Colon (tissue), 2 donors: ENCODE measurements at regions not wholly inside any gene's neighbourhood (a gene's known extent, or its start where the extent isn't known, plus 50 kb on each side); places are given as distances from the start of the nearest gene placed in this dataset.

Source experiments
- FAIRE-seq: peaks from 2 replicates; lab custom pipeline; 2012; peaks lifted over from hg19 to GRCh38; lab: Jason Lieb, UNC
- donor health status: control.
- donor health status: control.

DNA sequence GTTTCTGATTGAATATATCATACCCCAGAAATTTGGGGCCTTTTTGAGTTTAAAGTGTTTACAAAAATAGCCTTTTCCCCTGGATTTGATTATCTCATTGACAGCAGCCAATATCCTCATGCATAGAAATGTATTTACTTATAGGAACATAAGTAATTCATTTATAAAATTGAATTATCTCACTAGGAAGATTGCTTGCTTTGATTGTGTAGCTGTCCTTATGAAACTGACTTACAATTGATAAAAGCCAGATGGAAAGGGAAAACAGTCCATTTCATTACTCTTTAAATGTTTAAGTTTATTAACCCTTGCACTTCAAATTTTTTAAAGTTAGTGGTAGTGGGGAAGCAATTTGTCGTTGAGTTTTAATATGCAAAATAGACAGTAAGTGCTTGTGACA lies 310.2 kb upstream of the TBX22 start:
- no peak for FAIRE-seq

DNA sequence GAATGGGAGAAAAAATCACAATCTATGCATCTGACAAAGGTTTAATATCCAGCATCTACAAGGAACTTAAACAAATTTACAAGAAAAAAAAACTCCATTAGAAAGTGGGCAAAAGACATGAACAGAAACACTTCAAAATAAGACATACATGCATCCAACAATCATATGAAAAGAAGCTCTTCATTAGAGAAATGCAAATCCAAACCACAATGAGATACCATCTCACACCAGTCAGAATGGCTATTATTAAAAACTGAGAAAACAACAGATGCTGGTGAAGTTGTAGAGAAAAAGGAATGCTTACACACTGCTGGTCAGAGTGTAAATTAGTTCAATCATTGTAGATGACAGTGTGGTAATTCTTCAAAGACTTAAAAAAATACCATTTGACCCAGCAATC lies 306.0 kb upstream of the TBX22 start:
- FAIRE-seq = no peak

- peak; percentile 18 for FAIRE-seq
Measured at GRCh38 chrX:79715448-79715847, 299.1 kb upstream of the TBX22 start.

DNA sequence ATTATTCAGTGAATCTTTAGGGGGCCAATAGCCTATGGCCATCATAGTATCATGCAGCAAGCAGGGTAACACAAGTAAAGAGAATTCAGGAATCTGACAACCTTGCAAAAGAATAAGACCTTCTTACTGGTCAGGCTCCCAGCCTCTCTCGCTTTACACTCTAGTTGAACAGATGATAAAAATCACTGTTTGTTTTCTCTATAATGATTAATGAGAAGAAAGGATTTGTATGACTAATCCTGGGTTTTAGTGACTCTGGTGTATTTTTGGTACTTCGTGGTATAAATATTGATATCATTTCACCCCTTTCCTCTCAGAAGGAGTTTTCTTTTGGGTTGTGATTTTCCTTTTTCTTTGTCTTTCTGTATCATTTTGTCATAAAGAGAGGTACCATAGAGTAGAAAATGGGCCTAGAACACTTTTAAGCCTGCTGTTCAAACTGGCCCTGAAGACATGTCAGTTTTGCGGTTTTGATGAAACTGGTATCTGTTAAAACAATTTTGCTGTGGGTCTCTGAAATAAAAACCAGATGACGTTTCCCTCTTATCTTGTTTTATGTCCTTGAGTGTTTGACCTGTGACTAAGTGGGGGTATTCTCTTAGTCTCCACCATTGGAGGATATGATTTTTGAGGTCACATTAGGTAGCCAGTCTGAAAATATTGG lies 294.9 kb upstream of the TBX22 start:
- FAIRE-seq = no peak

- no peak for FAIRE-seq
Measured at GRCh38 chrX:79721234-79721633, 293.3 kb upstream of the TBX22 start.

DNA sequence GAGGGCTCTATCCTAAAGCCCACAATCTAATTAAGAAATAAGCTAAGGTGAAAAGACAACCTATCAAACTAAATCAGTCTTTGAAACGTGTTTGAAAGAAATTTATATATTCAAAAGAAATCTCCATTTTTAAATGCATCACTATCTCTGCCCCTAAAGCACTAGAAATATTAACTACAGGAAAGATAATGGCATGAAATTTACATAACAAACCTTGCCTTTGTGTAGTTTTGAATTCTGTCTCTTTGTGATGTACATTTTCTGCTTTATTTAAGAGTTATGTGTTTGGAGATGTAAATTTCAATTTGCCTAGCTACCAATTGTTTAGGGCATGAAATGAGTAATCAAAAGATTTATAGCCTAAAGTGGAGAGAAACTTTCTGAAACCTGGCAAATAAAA lies 286.1 kb upstream of the TBX22 start:
- FAIRE-seq = peak; percentile 10
